ENCODE measurements at regions not wholly inside any gene's neighbourhood (a gene's known extent, or its start where the extent isn't known, plus 50 kb on each side); places are given as distances from the start of the nearest gene placed in this dataset.

GRCh38 chr2:53217250-53217649, 550.4 kb upstream of the CHAC2 start:
- DNase-seq (no peak), ATAC-seq (replicated peaks in 1 of 4) (no peak)
- Histone ChIP-seq H3K4me1 (ENCODE audit: control insufficient read depth in 1 of 2, extremely low read depth in 1 of 2, insufficient read depth in 2 of 2, low read length in 2 of 2) (no peaks in the 10 kb centered on the region), H3K27me3 (replicated peaks in 1 of 2; ENCODE audit: control insufficient read depth in 2 of 2, extremely low read depth in 1 of 2, insufficient read depth in 2 of 2, low read length in 1 of 2) (no peaks in the 10 kb centered on the region), H3K4me3 (ENCODE audit: control insufficient read depth in 1 of 2, extremely low read depth in 1 of 2, low read length in 1 of 2) (no peak overlapping the region), H3K36me3 (ENCODE audit: control insufficient read depth in 2 of 2, extremely low read depth in 1 of 2, insufficient read depth in 1 of 2, low read length in 1 of 2) (no peaks in the 10 kb centered on the region), H3K9me3 (no peaks in the 10 kb centered on the region), H3K27ac (ENCODE audit: low read length) (no peak overlapping the region)
- WGBS (ENCODE audit: insufficient coverage), result 67% methylated on average over 2 of the region's 2 CpGs
- no peaks in the 10 kb centered on the region for H3K27me3 Mint-ChIP-seq
- no peak overlapping the region for H3K4me3 Mint-ChIP-seq
- ChIA-PET CTCF (no interaction called here), POLR2A (no interaction called here)
- H3K9me3 Mint-ChIP-seq, result peaks cover 17 to 26% (median 23%) of the 10 kb centered on the region in 3 donors
- no peaks in the 10 kb centered on the region for H3K4me1 Mint-ChIP-seq
- no peak overlapping the region for H3K27ac Mint-ChIP-seq
- no peaks in the 10 kb centered on the region for H3K36me3 Mint-ChIP-seq

- ATAC-seq (replicated peaks in 1 of 4) (no peak), DNase-seq (no peak)
- ChIA-PET CTCF (no interaction called here), POLR2A (no interaction called here)
- Mint-ChIP-seq H3K27ac (no peak overlapping the region), H3K4me1 (no peaks in the 10 kb centered on the region), H3K27me3 (no peaks in the 10 kb centered on the region), H3K9me3 (peaks cover 17 to 26% (median 23%) of the 10 kb centered on the region in 3 donors), H3K4me3 (no peak overlapping the region), H3K36me3 (no peaks in the 10 kb centered on the region)
- Histone ChIP-seq H3K36me3 (ENCODE audit: control insufficient read depth in 2 of 2, extremely low read depth in 1 of 2, insufficient read depth in 1 of 2, low read length in 1 of 2) (no peaks in the 10 kb centered on the region), H3K9me3 (no peaks in the 10 kb centered on the region), H3K4me1 (ENCODE audit: control insufficient read depth in 1 of 2, extremely low read depth in 1 of 2, insufficient read depth in 2 of 2, low read length in 2 of 2) (no peaks in the 10 kb centered on the region), H3K4me3 (ENCODE audit: control insufficient read depth in 1 of 2, extremely low read depth in 1 of 2, low read length in 1 of 2) (no peak overlapping the region), H3K27me3 (replicated peaks in 1 of 2; ENCODE audit: control insufficient read depth in 2 of 2, extremely low read depth in 1 of 2, insufficient read depth in 2 of 2, low read length in 1 of 2) (no peaks in the 10 kb centered on the region), H3K27ac (ENCODE audit: low read length) (no peak overlapping the region)
These were observed 550.8 kb upstream of the CHAC2 start for GRCh38 chr2:53216805-53217204.

GRCh38 chr2:53212576-53212975, 555.0 kb upstream of the CHAC2 start:
- Histone ChIP-seq H3K4me1 (ENCODE audit: control insufficient read depth in 1 of 2, extremely low read depth in 1 of 2, insufficient read depth in 2 of 2, low read length in 2 of 2) (no peaks in the 10 kb centered on the region), H3K27me3 (replicated peaks in 1 of 2; ENCODE audit: control insufficient read depth in 2 of 2, extremely low read depth in 1 of 2, insufficient read depth in 2 of 2, low read length in 1 of 2) (no peaks in the 10 kb centered on the region), H3K36me3 (ENCODE audit: control insufficient read depth in 2 of 2, extremely low read depth in 1 of 2, insufficient read depth in 1 of 2, low read length in 1 of 2) (no peaks in the 10 kb centered on the region), H3K9me3 (no peaks in the 10 kb centered on the region), H3K4me3 (ENCODE audit: control insufficient read depth in 1 of 2, extremely low read depth in 1 of 2, low read length in 1 of 2) (no peak overlapping the region), H3K27ac (ENCODE audit: low read length) (no peak overlapping the region)
- ChIA-PET POLR2A (no interaction called here), CTCF (no interaction called here)
- Mint-ChIP-seq H3K4me1 (no peaks in the 10 kb centered on the region), H3K27ac (no peak overlapping the region), H3K27me3 (no peaks in the 10 kb centered on the region), H3K36me3 (no peaks in the 10 kb centered on the region), H3K4me3 (no peak overlapping the region), H3K9me3 (peaks cover 17 to 26% (median 23%) of the 10 kb centered on the region in 3 donors)
- no peak for DNase-seq
- WGBS (ENCODE audit: insufficient coverage), result no CpG with 5 or more reads among the region's 1 CpG
- no peak for ATAC-seq (replicated peaks in 1 of 4)

GRCh38 chr2:53211201-53211774, 556.3 kb upstream of the CHAC2 start:
- no peak overlapping the region for H3K27ac Mint-ChIP-seq
- ATAC-seq (replicated peaks in 1 of 4) (no peak), DNase-seq (no peak)
- Histone ChIP-seq H3K4me1 (ENCODE audit: control insufficient read depth in 1 of 2, extremely low read depth in 1 of 2, insufficient read depth in 2 of 2, low read length in 2 of 2) (no peaks in the 10 kb centered on the region), H3K4me3 (ENCODE audit: control insufficient read depth in 1 of 2, extremely low read depth in 1 of 2, low read length in 1 of 2) (no peak overlapping the region), H3K9me3 (no peaks in the 10 kb centered on the region), H3K27me3 (replicated peaks in 1 of 2; ENCODE audit: control insufficient read depth in 2 of 2, extremely low read depth in 1 of 2, insufficient read depth in 2 of 2, low read length in 1 of 2) (no peaks in the 10 kb centered on the region), H3K27ac (ENCODE audit: low read length) (no peak overlapping the region), H3K36me3 (ENCODE audit: control insufficient read depth in 2 of 2, extremely low read depth in 1 of 2, insufficient read depth in 1 of 2, low read length in 1 of 2) (no peaks in the 10 kb centered on the region)
- POLR2A ChIA-PET, result no interaction called here
- no peaks in the 10 kb centered on the region for H3K4me1 Mint-ChIP-seq
- no peaks in the 10 kb centered on the region for H3K36me3 Mint-ChIP-seq
- WGBS (ENCODE audit: insufficient coverage), result no CpG with 5 or more reads among the region's 2 CpGs
- no peak overlapping the region for H3K4me3 Mint-ChIP-seq
- CTCF ChIA-PET, result no interaction called here
- peaks cover 13 to 23% (median 21%) of the 10 kb centered on the region in 3 donors for H3K9me3 Mint-ChIP-seq
- no peaks in the 10 kb centered on the region for H3K27me3 Mint-ChIP-seq

- H3K9me3 ChIP-seq, result no peaks in the 10 kb centered on the region
- H3K36me3 Mint-ChIP-seq, result no peaks in the 10 kb centered on the region
- no peaks in the 10 kb centered on the region for H3K27me3 ChIP-seq (replicated peaks in 1 of 2; ENCODE audit: control insufficient read depth in 2 of 2, extremely low read depth in 1 of 2, insufficient read depth in 2 of 2, low read length in 1 of 2)
- WGBS (ENCODE audit: insufficient coverage), result 25% methylated on average over 2 of the region's 3 CpGs
- no peak overlapping the region for H3K4me3 ChIP-seq (ENCODE audit: control insufficient read depth in 1 of 2, extremely low read depth in 1 of 2, low read length in 1 of 2)
- H3K36me3 ChIP-seq (ENCODE audit: control insufficient read depth in 2 of 2, extremely low read depth in 1 of 2, insufficient read depth in 1 of 2, low read length in 1 of 2), result no peaks in the 10 kb centered on the region
- DNase-seq (no peak), ATAC-seq (replicated peaks in 1 of 4) (no peak)
- no peak overlapping the region for H3K27ac Mint-ChIP-seq
- ChIA-PET POLR2A (no interaction called here), CTCF (no interaction called here)
- peaks cover 7 to 17% (median 15%) of the 10 kb centered on the region in 3 donors for H3K9me3 Mint-ChIP-seq
- no peak overlapping the region for H3K27ac ChIP-seq (ENCODE audit: low read length)
- H3K4me1 Mint-ChIP-seq, result no peaks in the 10 kb centered on the region
- no peaks in the 10 kb centered on the region for H3K27me3 Mint-ChIP-seq
- no peaks in the 10 kb centered on the region for H3K4me1 ChIP-seq (ENCODE audit: control insufficient read depth in 1 of 2, extremely low read depth in 1 of 2, insufficient read depth in 2 of 2, low read length in 2 of 2)
- H3K4me3 Mint-ChIP-seq, result no peak overlapping the region
These were observed 557.1 kb upstream of the CHAC2 start for GRCh38 chr2:53210538-53210937.

GRCh38 chr2:53209679-53210458, 557.7 kb upstream of the CHAC2 start:
- Histone ChIP-seq H3K9me3 (no peaks in the 10 kb centered on the region), H3K27ac (ENCODE audit: low read length) (no peak overlapping the region), H3K36me3 (ENCODE audit: control insufficient read depth in 2 of 2, extremely low read depth in 1 of 2, insufficient read depth in 1 of 2, low read length in 1 of 2) (no peaks in the 10 kb centered on the region), H3K4me1 (ENCODE audit: control insufficient read depth in 1 of 2, extremely low read depth in 1 of 2, insufficient read depth in 2 of 2, low read length in 2 of 2) (no peaks in the 10 kb centered on the region), H3K4me3 (ENCODE audit: control insufficient read depth in 1 of 2, extremely low read depth in 1 of 2, low read length in 1 of 2) (no peak overlapping the region), H3K27me3 (replicated peaks in 1 of 2; ENCODE audit: control insufficient read depth in 2 of 2, extremely low read depth in 1 of 2, insufficient read depth in 2 of 2, low read length in 1 of 2) (no peaks in the 10 kb centered on the region)
- Mint-ChIP-seq H3K4me3 (no peak overlapping the region), H3K9me3 (peaks cover 7 to 14% (median 9%) of the 10 kb centered on the region in 3 donors), H3K4me1 (no peaks in the 10 kb centered on the region), H3K27ac (no peak overlapping the region), H3K36me3 (no peaks in the 10 kb centered on the region), H3K27me3 (no peaks in the 10 kb centered on the region)
- ATAC-seq (replicated peaks in 1 of 4) (no peak), DNase-seq (no peak)
- CTCF ChIA-PET, result no interaction called here
- 85% methylated on average over 3 of the region's 5 CpGs for WGBS (ENCODE audit: insufficient coverage)
- POLR2A ChIA-PET, result no interaction called here
